Skeletal muscle satellite cell (primary cell): ENCODE measurements at regions not wholly inside any gene's neighbourhood (a gene's known extent, or its start where the extent isn't known, plus 50 kb on each side); places are given as distances from the start of the nearest gene placed in this dataset.

Experiments used
- H3K27me3 ChIP-seq: 2 replicates; pipeline ENCODE4 v1.7.0; 2013; ENCODE audit warnings: low read length; ENCODE audit not compliant: control insufficient read depth, insufficient read depth
- H3K36me3 ChIP-seq: 2 replicates; pipeline ENCODE4 v1.7.0; 2013; ENCODE audit warnings: mild to moderate bottlenecking, control low read depth, low read length; ENCODE audit not compliant: insufficient read depth
- H3K4me1 ChIP-seq: 2 replicates; pipeline ENCODE4 v1.7.0; 2013; ENCODE audit warnings: low read length; ENCODE audit not compliant: control insufficient read depth, insufficient read depth
- H3K4me2 ChIP-seq: 2 replicates; pipeline ENCODE4 v1.7.0; 2013; ENCODE audit warnings: mild to moderate bottlenecking, low read length
- H3K4me3 ChIP-seq: 2 replicates; pipeline ENCODE4 v1.7.0; 2013; ENCODE audit warnings: low read length
- H3K9ac ChIP-seq: 2 replicates; pipeline ENCODE4 v1.7.0; 2013; ENCODE audit warnings: mild to moderate bottlenecking, low read depth, low read length, moderate library complexity
- H3K9me3 ChIP-seq: replicated peaks from 2 replicates; pipeline ENCODE4 v1.7.0; 2013; ENCODE audit warnings: mild to moderate bottlenecking, control low read depth, low read length

- H3K9me3 ChIP-seq: no peaks in the 10 kb centered on the region
- peaks cover 12% of the 10 kb centered on the region for H3K4me1 ChIP-seq
- no peaks in the 10 kb centered on the region for H3K36me3 ChIP-seq
- no peak overlapping the region for H3K4me3 ChIP-seq
- no peaks in the 10 kb centered on the region for H3K27me3 ChIP-seq
- no peak overlapping the region for H3K9ac ChIP-seq
- no peak overlapping the region for H3K4me2 ChIP-seq
These were observed 83.0 kb upstream of the IFNE start for GRCh38 chr9:21565155-21565554.

DNA sequence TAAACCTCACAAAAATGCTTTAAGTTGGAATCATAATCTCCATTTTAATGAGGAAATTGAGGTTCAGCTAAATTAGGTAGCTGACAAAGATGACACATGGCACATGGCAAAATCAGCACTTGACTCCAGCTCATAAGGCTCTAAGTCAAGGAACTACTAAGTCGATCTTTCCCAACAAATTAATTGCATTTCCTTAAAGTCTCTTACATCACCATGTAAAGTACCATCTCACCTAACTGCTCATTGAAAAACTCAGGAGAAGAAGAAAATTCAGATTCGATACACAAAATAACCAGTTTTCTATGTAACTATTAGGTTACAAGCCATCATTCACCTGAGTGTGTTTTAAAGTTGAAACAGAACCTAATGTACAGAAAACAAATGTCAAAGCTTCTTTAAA lies 85.8 kb upstream of the IFNE start:
- H3K27me3 ChIP-seq: no peaks in the 10 kb centered on the region
- no peak overlapping the region for H3K4me2 ChIP-seq
- no peak overlapping the region for H3K9ac ChIP-seq
- H3K4me1 ChIP-seq: peaks cover 17% of the 10 kb centered on the region
- H3K36me3 ChIP-seq: no peaks in the 10 kb centered on the region
- no peaks in the 10 kb centered on the region for H3K9me3 ChIP-seq
- H3K4me3 ChIP-seq: no peak overlapping the region

GRCh38 chr9:21568484-21568883 lies 86.4 kb upstream of the IFNE start:
- H3K9ac ChIP-seq: no peak overlapping the region
- no peaks in the 10 kb centered on the region for H3K9me3 ChIP-seq
- no peaks in the 10 kb centered on the region for H3K36me3 ChIP-seq
- no peak overlapping the region for H3K4me2 ChIP-seq
- H3K4me3 ChIP-seq: no peak overlapping the region
- H3K27me3 ChIP-seq: no peaks in the 10 kb centered on the region
- H3K4me1 ChIP-seq: peaks cover 17% of the 10 kb centered on the region

DNA sequence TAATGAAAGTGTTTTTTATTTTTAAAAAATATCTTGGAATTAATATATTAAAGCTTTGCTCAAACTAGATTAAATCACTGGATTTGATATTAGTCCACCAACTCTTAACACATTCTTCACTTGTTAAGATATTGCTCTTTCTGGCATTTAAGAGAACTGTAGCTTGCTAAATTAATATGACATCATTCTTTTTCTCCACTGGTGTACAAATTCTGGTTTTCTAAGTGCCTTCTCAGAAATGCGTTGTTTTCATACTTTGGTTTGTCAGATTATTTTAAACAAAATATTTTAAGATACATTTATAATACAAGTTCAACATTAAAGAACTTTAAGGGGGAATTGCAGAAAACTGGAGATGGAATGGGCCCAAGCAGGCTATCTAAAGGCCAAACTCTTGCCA lies 87.6 kb upstream of the IFNE start:
- H3K4me3 ChIP-seq: no peak overlapping the region
- no peaks in the 10 kb centered on the region for H3K27me3 ChIP-seq
- H3K36me3 ChIP-seq: no peaks in the 10 kb centered on the region
- H3K4me1 ChIP-seq: peaks cover 17% of the 10 kb centered on the region
- no peaks in the 10 kb centered on the region for H3K9me3 ChIP-seq
- H3K4me2 ChIP-seq: no peak overlapping the region
- no peak overlapping the region for H3K9ac ChIP-seq

GRCh38 chr9:21570643-21571275 lies 88.6 kb upstream of the IFNE start:
- Histone ChIP-seq H3K4me3 (no peak overlapping the region), H3K4me2 (peak overlapping the region; percentile 1), H3K4me1 (peaks cover 15% of the 10 kb centered on the region), H3K27me3 (no peaks in the 10 kb centered on the region), H3K36me3 (no peaks in the 10 kb centered on the region), H3K9ac (no peak overlapping the region), H3K9me3 (no peaks in the 10 kb centered on the region)

DNA sequence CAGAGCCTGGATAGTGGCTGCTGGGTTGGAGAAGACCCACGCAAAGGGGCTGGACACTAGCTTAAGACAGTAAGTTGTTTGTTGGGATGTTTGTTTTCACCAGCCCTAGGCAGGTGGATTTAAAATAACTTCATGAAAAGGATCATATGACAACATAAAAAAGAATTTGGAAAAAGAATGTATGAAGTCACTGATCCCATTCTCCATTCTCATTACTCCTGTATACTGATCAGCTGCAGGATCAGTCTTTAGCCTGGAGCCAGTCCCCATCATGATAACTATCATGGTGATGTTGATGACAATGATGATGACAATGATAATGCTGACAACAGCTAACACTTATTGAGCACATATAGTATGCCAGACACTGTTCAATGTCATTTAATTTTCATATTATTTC lies 92.1 kb upstream of the IFNE start:
- Histone ChIP-seq H3K36me3 (no peaks in the 10 kb centered on the region), H3K4me2 (no peak overlapping the region), H3K9me3 (no peaks in the 10 kb centered on the region), H3K27me3 (no peaks in the 10 kb centered on the region), H3K4me1 (peaks cover 37% of the 10 kb centered on the region), H3K9ac (no peak overlapping the region), H3K4me3 (no peak overlapping the region)

DNA sequence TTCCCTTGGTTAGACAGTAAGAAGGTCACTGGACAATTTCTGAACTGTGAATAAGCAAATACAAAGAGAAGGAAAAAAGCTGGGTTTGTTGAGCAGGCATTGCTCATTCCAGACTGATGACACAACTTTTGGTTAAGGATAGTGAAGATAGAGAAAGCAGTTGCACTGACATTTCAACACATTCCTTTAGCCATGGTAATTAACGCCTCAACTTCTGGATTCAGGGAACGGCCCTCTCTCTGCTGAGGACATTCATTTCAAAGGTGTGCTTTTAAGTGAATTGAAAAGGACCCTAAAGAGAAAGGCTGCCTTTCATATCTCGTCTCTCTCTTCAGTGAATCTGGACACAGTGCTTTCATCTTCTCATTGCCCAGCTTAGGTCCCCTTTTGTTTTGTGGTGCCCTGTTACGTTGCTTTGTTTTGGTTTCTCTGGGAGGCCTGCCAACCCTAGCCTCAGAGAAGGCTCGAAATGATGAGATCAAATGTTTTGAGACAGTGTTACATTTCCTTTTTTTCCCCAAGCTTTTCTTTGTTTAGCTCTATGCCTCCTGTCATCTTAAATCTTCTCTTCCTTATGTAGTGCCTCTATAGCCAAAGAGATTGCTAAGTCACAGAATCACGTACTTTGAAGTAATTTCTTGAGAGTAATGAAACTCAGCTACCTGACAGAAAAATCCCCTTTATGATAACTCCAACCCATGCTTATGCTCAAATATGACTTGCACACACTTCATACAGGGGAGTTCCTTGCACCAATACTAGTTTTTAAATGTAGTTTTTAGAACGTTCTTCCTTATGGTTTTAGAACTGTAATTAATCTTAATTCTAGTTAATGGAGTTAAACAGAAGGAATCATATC lies 94.4 kb upstream of the IFNE start:
- H3K4me1 ChIP-seq: peaks cover 29% of the 10 kb centered on the region
- peak overlapping the region; percentile 80 for H3K9ac ChIP-seq
- H3K9me3 ChIP-seq: no peaks in the 10 kb centered on the region
- no peaks in the 10 kb centered on the region for H3K27me3 ChIP-seq
- H3K4me2 ChIP-seq: peak overlapping the region; percentile 84
- H3K36me3 ChIP-seq: no peaks in the 10 kb centered on the region
- H3K4me3 ChIP-seq: peak overlapping the region; percentile 65

GRCh38 chr9:21579247-21579671 lies 97.1 kb upstream of the IFNE start:
- no peaks in the 10 kb centered on the region for H3K9me3 ChIP-seq
- peaks cover 42% of the 10 kb centered on the region for H3K4me1 ChIP-seq
- H3K36me3 ChIP-seq: no peaks in the 10 kb centered on the region
- H3K27me3 ChIP-seq: no peaks in the 10 kb centered on the region
- no peak overlapping the region for H3K4me3 ChIP-seq
- H3K4me2 ChIP-seq: no peak overlapping the region
- no peak overlapping the region for H3K9ac ChIP-seq

GRCh38 chr9:21579743-21580142 lies 97.6 kb upstream of the IFNE start:
- no peaks in the 10 kb centered on the region for H3K27me3 ChIP-seq
- no peak overlapping the region for H3K9ac ChIP-seq
- no peaks in the 10 kb centered on the region for H3K36me3 ChIP-seq
- peaks cover 42% of the 10 kb centered on the region for H3K4me1 ChIP-seq
- H3K4me3 ChIP-seq: no peak overlapping the region
- H3K4me2 ChIP-seq: no peak overlapping the region
- no peaks in the 10 kb centered on the region for H3K9me3 ChIP-seq

DNA sequence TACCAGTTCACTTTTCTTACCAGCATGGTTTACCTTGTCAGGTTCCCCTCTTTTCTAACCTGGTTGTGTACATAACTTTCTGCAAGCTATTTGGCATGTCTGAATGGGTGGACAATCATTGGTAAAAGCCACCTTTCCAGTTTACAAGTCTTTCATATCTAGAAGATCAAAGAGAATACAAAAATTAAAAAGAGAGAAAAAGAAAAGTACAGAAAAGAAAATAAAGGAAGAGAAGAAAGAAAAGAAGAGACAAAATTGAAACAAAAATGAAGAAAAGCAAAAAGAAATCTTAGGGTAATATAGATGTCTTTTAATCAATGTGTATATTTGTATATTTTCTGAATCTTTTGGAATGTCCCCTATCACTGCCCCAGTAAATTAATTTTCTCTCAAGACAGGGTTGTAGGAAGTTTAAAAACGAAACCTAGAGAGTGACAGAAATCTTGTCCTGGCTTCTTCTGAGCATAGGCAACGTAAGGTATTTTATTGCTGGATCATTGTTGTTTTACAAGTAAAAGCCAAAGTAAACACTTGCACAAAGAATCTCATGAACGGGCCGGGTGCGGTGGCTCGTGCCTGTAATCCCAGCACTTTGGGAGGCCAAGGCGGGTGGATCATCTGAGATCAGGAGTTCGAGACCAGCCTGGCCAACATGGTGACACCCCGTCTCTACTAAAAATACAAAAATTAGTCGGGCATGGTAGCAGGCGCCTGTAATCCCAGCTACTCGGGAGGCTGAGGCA lies 98.7 kb upstream of the IFNE start:
- Histone ChIP-seq H3K36me3 (no peaks in the 10 kb centered on the region), H3K4me3 (no peak overlapping the region), H3K9ac (no peak overlapping the region), H3K9me3 (no peaks in the 10 kb centered on the region), H3K4me1 (peaks cover 44% of the 10 kb centered on the region), H3K27me3 (no peaks in the 10 kb centered on the region), H3K4me2 (no peak overlapping the region)

- Histone ChIP-seq H3K27me3 (no peaks in the 10 kb centered on the region), H3K4me2 (peak overlapping the region; percentile 28), H3K4me1 (peaks cover 36% of the 10 kb centered on the region), H3K36me3 (no peaks in the 10 kb centered on the region), H3K4me3 (no peak overlapping the region), H3K9me3 (no peaks in the 10 kb centered on the region), H3K9ac (no peak overlapping the region)
These were observed 101.7 kb upstream of the IFNE start for GRCh38 chr9:21583628-21584377.
